HG02938 (cell line): ENCODE measurements at regions not wholly inside any gene's neighbourhood (a gene's known extent, or its start where the extent isn't known, plus 50 kb on each side); places are given as distances from the start of the nearest gene placed in this dataset.

Experiments used
- ATAC-seq: cut with Tn5 transposase; IDR thresholded peaks from one replicate; pipeline ENCODE4 v1.9.1; 2021; ENCODE audit warnings: mild to moderate bottlenecking, moderate library complexity; ENCODE audit not compliant: unreplicated experiment

GRCh38 chr3:110375751-110376518, 695.7 kb upstream of the NECTIN3 start:
- ATAC-seq, result no peak

- no peak for ATAC-seq
These were observed 693.1 kb upstream of the NECTIN3 start for GRCh38 chr3:110378481-110378880.

DNA sequence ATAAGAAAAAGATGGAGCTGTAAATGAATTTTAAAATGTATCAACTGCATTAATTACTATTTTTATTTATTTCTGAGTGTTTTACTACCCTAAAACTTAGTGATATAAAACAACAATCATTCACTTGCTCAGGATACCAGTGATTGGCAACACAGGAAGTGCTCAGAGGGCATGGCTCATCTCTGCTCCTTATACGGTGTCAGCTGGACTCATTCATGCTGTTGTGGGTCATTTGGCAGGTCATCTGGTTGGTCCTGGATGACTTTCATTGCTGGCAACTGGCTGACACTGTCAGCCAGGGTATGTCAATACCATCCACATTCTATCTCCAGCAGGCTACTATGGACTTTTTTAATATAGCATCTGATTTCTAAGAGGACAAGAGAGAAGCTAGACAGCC, 689.6 kb upstream of the NECTIN3 start:
- no peak for ATAC-seq

GRCh38 chr3:110383356-110383755, 688.3 kb upstream of the NECTIN3 start:
- ATAC-seq, result no peak

DNA sequence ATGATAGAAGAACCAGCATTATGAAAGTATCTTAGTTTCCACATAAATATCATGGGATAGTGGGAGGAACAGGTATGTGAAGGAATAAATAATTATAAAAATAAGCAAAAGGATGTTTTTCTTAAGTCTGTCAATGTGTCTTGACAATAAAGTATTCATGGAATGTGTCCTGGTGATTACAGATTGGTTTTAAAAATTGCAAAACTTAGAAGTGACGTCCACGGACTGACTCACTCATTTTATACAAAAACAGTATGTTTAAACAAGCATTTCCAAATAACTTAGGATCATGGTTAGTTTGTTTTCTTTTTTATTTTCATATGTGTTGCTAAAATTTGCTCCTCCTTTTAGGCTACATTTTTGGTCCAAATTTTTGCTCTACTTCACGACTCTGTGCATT, 687.0 kb upstream of the NECTIN3 start:
- no peak for ATAC-seq

DNA sequence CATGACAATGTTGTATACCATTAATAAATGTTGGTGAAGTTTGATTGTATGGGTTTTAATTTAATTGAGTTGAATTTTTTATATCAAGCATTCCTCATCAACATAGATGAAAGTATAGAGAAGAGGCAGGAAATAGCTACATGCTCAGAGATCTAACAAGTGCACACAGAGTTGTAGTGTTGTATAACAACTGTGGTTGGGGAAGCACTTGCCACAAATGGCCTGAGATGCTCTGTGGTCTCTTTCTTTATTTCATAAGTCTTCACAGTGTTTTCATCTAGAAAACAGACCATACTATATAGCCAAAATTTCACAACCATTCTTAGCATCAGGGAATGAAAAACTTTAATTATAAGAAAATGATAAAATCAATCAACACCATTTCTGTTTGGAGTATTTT, 682.6 kb upstream of the NECTIN3 start:
- ATAC-seq, result no peak

DNA sequence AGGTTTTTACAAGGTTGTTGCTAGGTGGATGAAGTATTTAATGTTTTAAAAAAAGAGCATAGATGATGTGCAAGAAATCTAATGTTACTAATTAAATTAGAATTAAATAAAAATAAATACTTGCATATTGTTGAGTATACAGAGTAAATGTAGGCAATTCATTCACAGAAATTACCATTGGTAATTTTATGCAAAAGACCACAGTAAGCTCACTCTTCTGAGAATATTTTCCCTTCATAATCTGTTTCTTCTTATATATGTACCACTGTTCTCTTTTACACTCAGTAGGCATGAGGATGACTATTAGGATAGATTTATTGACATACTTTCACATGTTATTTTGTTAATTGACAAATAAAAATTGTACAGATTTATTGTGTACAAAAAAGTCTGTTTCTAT, 681.2 kb upstream of the NECTIN3 start:
- ATAC-seq, result no peak

- ATAC-seq, result no peak
These were observed 680.6 kb upstream of the NECTIN3 start for GRCh38 chr3:110391042-110391441.

- no peak for ATAC-seq
These were observed 679.8 kb upstream of the NECTIN3 start for GRCh38 chr3:110391640-110392395.

DNA sequence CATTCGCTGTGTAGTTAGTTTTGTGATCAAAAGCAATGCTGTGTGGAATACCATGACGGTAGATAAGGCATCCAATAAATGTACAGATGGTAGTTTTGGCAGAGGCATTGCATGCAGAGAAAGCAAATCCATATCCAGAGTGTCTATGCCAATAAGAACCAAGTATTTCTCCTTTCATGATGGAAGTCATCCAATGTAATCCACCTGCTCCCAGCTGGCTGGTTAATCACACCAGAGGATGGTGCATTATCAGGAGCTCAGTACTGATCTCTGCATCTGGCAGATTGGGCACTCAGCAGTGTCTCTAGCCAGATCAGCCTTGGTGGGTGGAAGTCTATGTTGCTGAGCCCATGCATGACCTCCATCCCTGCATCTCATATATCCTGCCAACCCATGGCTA, 677.7 kb upstream of the NECTIN3 start:
- no peak for ATAC-seq

GRCh38 chr3:110397115-110397514, 674.5 kb upstream of the NECTIN3 start:
- ATAC-seq, result no peak

GRCh38 chr3:110400315-110400714, 671.3 kb upstream of the NECTIN3 start:
- no peak for ATAC-seq

DNA sequence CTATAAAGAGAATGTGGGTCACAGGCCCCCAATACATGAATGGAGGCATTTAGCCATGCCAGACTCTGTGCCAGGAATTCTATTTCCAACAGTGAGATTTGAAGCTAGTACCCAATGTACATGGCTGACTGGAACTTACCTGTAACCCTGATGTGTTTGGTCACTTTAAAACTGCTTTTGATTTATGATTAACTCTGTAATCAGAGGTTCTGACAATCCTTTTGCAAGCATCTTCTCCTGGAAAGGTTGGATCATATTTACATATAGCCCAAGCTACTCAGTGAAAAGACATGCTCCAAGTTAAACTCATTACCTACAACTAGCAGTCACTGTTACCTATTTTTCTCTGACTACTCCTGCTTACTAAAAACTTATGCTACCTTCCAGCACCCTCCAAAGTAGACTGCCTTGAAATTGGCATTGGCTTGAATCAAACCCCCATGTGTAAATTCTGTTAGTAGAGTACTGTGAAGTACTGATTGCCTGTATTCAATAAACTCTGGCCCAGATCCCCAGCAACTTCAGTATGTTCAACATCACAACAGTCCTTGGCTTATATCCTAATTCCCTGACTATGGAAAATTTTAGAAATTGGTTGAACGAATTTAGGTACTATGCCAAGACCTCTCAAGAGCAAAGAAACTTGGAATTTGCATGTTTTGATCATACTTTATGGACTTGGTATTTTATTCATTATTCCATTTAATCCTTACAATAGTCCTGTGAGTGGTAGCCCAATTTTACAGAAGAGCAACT, 665.6 kb upstream of the NECTIN3 start:
- ATAC-seq, result no peak

DNA sequence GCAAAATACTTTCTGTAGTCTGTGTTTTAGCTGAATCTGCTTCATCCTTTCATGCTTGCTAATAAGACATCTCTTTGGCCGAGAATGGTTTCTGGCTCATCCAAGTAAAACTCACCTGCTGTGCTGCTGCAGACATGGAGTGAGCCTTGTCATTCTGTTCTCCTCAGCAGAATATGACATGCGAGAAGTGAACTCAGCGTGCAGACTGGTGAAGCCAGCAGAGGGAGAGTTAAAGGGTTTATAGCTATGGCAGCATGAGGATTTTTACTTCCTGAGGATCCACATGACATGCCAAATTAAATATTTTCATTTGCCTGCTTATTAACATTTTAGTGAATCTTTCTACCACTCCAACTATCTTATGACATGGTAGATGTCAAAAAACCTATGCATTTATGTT, 658.4 kb upstream of the NECTIN3 start:
- ATAC-seq, result no peak

DNA sequence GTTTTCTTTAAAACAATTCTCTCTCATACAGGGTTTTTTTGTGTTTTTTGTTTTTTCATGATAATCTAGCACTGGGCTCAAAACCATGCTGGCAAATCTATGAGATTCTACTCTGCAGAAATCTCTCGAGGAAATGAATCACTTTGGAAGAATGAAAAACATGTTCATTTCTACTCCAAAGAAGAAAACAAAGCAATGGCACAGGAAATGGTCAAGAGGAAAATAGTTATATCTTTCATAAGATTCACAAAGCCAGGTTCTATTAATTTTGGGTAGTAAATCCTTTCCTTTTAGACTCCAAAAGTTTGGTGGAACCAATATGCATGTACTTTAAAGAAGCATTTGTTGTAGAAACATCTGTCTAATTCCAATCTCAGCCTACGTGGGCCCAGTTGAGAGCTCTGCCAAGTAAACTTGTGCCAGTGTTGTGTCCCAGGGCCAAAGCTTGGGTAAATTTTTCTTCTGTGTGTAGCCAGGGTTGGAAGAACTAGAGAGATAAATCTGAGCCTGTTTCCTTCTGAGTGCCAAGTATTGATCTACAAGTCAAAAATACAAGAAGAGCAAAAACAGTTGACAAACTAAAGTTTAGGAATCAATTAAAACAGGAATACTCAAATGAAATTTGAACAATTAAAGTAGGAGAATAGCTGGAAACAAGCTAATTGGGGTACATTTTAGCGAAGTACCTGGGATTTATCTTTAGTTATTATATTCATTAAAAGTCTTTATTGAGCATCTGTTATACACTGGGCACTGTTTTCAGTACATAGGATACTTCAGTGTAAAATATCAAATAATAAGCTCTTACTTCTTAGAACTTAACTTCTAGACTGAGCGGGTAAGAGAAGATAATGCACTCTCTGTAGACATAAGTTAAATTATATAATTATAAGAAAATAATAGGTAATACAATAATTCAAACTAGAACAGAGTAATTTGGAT, 657.5 kb upstream of the NECTIN3 start:
- ATAC-seq, result no peak

- no peak for ATAC-seq
These were observed 656.8 kb upstream of the NECTIN3 start for GRCh38 chr3:110414855-110415254.

GRCh38 chr3:110419096-110419495, 652.5 kb upstream of the NECTIN3 start:
- ATAC-seq, result no peak

- no peak for ATAC-seq
These were observed 652.0 kb upstream of the NECTIN3 start for GRCh38 chr3:110419601-110420000.

DNA sequence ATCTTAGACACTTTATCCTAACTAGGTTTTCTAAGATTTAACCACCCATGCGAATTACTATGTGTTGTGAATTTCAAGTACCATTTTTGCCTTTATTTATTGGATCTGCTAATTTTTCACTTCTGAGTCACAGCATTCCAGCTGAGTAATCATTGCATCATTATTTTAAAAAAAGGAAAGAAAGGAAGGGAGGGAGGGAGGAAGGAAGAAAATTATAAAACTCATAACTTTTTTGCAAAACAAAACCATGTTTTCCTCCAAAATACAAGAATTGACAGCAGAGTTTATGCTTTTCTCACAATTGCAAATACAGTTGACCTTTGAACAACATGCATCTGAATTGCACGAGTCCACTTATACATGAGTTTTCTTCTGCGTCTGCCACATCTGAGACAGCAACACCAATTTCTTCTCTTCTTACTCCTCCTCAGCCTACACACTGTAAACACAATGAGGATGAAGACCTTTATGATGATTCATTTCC, 651.4 kb upstream of the NECTIN3 start:
- ATAC-seq, result no peak

GRCh38 chr3:110423276-110423675, 648.3 kb upstream of the NECTIN3 start:
- no peak for ATAC-seq
